ENCODE measurements at regions not wholly inside any gene's neighbourhood (a gene's known extent, or its start where the extent isn't known, plus 50 kb on each side); places are given as distances from the start of the nearest gene placed in this dataset.

GRCh38 chr20:60535211-60535610 is 577.0 kb downstream of the CDH26 start:
- no peak for DNase-seq (ENCODE audit: insufficient read length, low spot score)
- no peak for TF ChIP-seq CTCF (IDR thresholded peaks at IDR 0.05; ENCODE audit: insufficient read depth, missing control alignments)

GRCh38 chr20:60540591-60540990 is 582.4 kb downstream of the CDH26 start:
- DNase-seq (ENCODE audit: insufficient read length, low spot score) (no peak), FAIRE-seq (no peak)
- TF ChIP-seq CTCF (IDR thresholded peaks at IDR 0.05; ENCODE audit: insufficient read depth, missing control alignments) = no peak

More at GRCh38 chr20:60535211-60535610, 577.0 kb downstream of the CDH26 start:
- FAIRE-seq = no peak

GRCh38 chr20:60541991-60542390 is 583.8 kb downstream of the CDH26 start:
- DNase-seq (ENCODE audit: insufficient read length, low spot score) (no peak), FAIRE-seq (no peak)
- no peak for TF ChIP-seq CTCF (IDR thresholded peaks at IDR 0.05; ENCODE audit: insufficient read depth, missing control alignments)

GRCh38 chr20:60543598-60543997 is 585.4 kb downstream of the CDH26 start:
- FAIRE-seq (no peak), DNase-seq (ENCODE audit: insufficient read length, low spot score) (no peak)
- TF ChIP-seq CTCF (IDR thresholded peaks at IDR 0.05; ENCODE audit: insufficient read depth, missing control alignments) = no peak

GRCh38 chr20:60553095-60553494 is 594.9 kb downstream of the CDH26 start:
- DNase-seq (ENCODE audit: insufficient read length, low spot score) (no peak), FAIRE-seq (no peak)
- TF ChIP-seq CTCF (IDR thresholded peaks at IDR 0.05; ENCODE audit: insufficient read depth, missing control alignments) = no peak

GRCh38 chr20:60558486-60558885 is 600.3 kb downstream of the CDH26 start:
- FAIRE-seq = no peak
- no peak for DNase-seq (ENCODE audit: insufficient read length, low spot score)
- TF ChIP-seq CTCF (IDR thresholded peaks at IDR 0.05; ENCODE audit: insufficient read depth, missing control alignments) = no peak

GRCh38 chr20:60559462-60559861 is 601.2 kb downstream of the CDH26 start:
- TF ChIP-seq CTCF (IDR thresholded peaks at IDR 0.05; ENCODE audit: insufficient read depth, missing control alignments) = no peak
- DNase-seq (ENCODE audit: insufficient read length, low spot score) (no peak), FAIRE-seq (no peak)

All from D721Med (cell line).